Tibial nerve (tissue), 4 donors: ENCODE measurements at regions not wholly inside any gene's neighbourhood (a gene's known extent, or its start where the extent isn't known, plus 50 kb on each side); places are given as distances from the start of the nearest gene placed in this dataset.

Source experiments
- CTCF ChIP-seq, 5 experiments: fragments of 200-600 bp in 3 of 5; fragments of 450-650 bp in 2 of 5; sonication (generic) in 3 of 5; IDR thresholded peaks; one replicate each; pipeline ENCODE4 v1.5.1; 2016 to 2019; ENCODE audit warnings: antibody characterized with exemption in 5 of 5, mild to moderate bottlenecking in 3 of 5, moderate library complexity in 2 of 5
- EP300 ChIP-seq, 2 donors: sonication (generic); formaldehyde crosslinking; IDR thresholded peaks; one replicate each; pipeline ENCODE4 v1.6.1; 2017; ENCODE audit warnings: antibody characterized with exemption in 2 of 2, mild to moderate bottlenecking in 1 of 2

GRCh38 chr3:30418443-30418842 lies 188.0 kb upstream of the TGFBR2 start:
- TF ChIP-seq CTCF (IDR thresholded peaks at IDR 0.05), result no peak
- TF ChIP-seq EP300 (IDR thresholded peaks at IDR 0.05), result no peak
